PFSK-1 (cell line): ENCODE measurements at regions not wholly inside any gene's neighbourhood (a gene's known extent, or its start where the extent isn't known, plus 50 kb on each side); places are given as distances from the start of the nearest gene placed in this dataset.

Source experiments
- FOXP2 ChIP-seq: optimal IDR thresholded peaks from 2 replicates; pipeline ENCODE3; 2011; ENCODE audit warnings: borderline replicate concordance, control low read depth, inconsistent platforms; ENCODE audit not compliant: insufficient read depth; ENCODE audit errors: extremely low read length, extremely low read depth
- POLR2AphosphoS5 ChIP-seq: IDR thresholded peaks from 2 replicates; pipeline ENCODE4 v1.6.1; 2012; ENCODE audit warnings: low read depth, mild to moderate bottlenecking, control low read depth, low read length, moderate library complexity
- REST ChIP-seq, 2 experiments: IDR thresholded peaks; 2 replicates each; pipeline versions ENCODE4 v1.6.1 to v1.8.0; 2011 to 2012; ENCODE audit warnings: low read depth in 2 of 2, low read length in 2 of 2, control low read depth in 1 of 2, inconsistent platforms in 1 of 2, mild to moderate bottlenecking in 1 of 2, moderate library complexity in 1 of 2; ENCODE audit not compliant: insufficient read depth in 1 of 2
- SIN3A ChIP-seq: IDR thresholded peaks from 2 replicates; pipeline ENCODE4 v1.6.1; 2012; ENCODE audit warnings: mild to moderate bottlenecking, low read length, moderate library complexity, borderline replicate concordance; ENCODE audit not compliant: insufficient read depth
- TAF1 ChIP-seq: IDR thresholded peaks from 2 replicates; pipeline ENCODE4 v1.6.1; 2012; ENCODE audit warnings: low read length, control low read depth, borderline replicate concordance; ENCODE audit not compliant: insufficient read depth

- TF ChIP-seq SIN3A (no peak), POLR2AphosphoS5 (no peak), FOXP2 (no peak), REST (IDR thresholded peaks at IDR 0.05; ENCODE audit: insufficient read depth in 1 of 2, low read depth in 2 of 2, low read length in 2 of 2) (no peak), TAF1 (no peak)
These were observed 135.4 kb upstream of the ATP1B1 start for GRCh38 chr1:168970926-168971659.

DNA sequence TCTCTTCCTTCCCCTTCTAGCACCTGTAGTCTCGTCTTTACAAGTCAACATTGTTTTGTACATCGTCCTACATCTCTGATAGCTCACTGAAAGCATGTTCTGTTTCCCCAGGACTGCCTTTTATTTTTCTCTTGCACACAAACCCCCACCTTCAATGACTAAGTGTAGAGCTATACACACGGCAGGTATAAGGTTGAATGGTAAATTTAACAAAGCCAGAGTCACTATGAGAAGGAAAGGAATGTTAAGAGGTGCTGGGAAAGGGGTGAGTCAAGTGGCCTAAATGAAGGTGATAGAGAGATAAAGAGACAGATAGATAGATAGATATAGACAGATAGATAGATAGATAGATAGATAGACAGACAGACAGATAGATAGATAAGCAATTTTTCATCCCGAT is 134.3 kb upstream of the ATP1B1 start:
- TF ChIP-seq REST (IDR thresholded peaks at IDR 0.05; ENCODE audit: insufficient read depth in 1 of 2, low read depth in 2 of 2, low read length in 2 of 2) (no peak), TAF1 (no peak), POLR2AphosphoS5 (no peak), FOXP2 (no peak), SIN3A (no peak)

GRCh38 chr1:168972887-168973286 is 133.6 kb upstream of the ATP1B1 start:
- no peak for TF ChIP-seq SIN3A

GRCh38 chr1:168974117-168974516 is 132.4 kb upstream of the ATP1B1 start:
- TF ChIP-seq TAF1 (no peak), SIN3A (no peak), FOXP2 (no peak), POLR2AphosphoS5 (no peak), REST (IDR thresholded peaks at IDR 0.05; ENCODE audit: insufficient read depth in 1 of 2, low read depth in 2 of 2, low read length in 2 of 2) (no peak)

DNA sequence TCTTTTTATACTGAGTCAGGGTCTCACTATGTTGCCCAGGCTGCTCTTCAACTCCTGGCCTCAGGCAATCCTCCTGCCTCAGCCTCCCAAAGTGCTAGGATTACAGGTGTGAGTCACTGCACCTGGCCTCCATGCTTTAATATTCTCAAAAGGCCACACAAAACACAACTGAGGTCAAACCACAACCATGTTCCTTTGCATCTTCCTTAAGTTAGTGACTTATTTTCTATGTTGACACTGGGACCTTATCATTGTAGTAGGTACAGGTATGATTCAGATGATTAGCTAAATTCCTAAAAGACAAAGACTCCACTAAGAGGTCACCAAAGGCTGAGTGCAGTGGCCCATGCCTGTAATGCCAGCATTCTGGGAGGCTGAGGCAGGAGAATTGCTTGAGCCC is 131.9 kb upstream of the ATP1B1 start:
- no peak for TF ChIP-seq FOXP2
- no peak for TF ChIP-seq TAF1
- no peak for TF ChIP-seq SIN3A
- no peak for TF ChIP-seq REST (IDR thresholded peaks at IDR 0.05; ENCODE audit: insufficient read depth in 1 of 2, low read depth in 2 of 2, low read length in 2 of 2)
